ENCODE measurements at regions not wholly inside any gene's neighbourhood (a gene's known extent, or its start where the extent isn't known, plus 50 kb on each side); places are given as distances from the start of the nearest gene placed in this dataset.

DNA sequence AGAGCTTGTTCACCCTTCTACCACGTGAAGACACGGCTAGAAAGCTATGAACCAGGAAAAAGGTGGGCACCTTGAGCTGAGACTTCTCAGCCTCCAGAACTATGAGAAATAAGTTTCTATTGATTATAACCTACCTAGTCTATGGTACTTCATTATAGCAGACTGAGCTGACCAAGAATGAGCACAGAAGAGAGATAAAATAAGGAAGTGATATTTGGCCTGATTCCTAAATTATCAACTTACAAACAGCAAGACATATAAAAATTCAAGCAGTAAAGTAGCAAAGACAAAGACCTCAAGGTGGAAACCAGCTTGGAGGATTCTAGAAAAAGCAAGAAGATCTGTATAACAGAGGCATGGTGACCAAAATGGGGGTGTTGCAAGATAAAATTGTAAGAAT lies 63.9 kb upstream of the OSTN start:
- TF ChIP-seq, protein P1, sequence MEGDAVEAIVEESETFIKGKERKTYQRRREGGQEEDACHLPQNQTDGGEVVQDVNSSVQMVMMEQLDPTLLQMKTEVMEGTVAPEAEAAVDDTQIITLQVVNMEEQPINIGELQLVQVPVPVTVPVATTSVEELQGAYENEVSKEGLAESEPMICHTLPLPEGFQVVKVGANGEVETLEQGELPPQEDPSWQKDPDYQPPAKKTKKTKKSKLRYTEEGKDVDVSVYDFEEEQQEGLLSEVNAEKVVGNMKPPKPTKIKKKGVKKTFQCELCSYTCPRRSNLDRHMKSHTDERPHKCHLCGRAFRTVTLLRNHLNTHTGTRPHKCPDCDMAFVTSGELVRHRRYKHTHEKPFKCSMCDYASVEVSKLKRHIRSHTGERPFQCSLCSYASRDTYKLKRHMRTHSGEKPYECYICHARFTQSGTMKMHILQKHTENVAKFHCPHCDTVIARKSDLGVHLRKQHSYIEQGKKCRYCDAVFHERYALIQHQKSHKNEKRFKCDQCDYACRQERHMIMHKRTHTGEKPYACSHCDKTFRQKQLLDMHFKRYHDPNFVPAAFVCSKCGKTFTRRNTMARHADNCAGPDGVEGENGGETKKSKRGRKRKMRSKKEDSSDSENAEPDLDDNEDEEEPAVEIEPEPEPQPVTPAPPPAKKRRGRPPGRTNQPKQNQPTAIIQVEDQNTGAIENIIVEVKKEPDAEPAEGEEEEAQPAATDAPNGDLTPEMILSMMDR (IDR thresholded peaks at IDR 0.05): no peak
- TF ChIP-seq EZH2 (IDR thresholded peaks at IDR 0.05): no peak
- TF ChIP-seq EZH2phosphoT487 (IDR thresholded peaks at IDR 0.05): no peak

Data from neural progenitor cell (in vitro differentiated cells).